ENCODE measurements at regions not wholly inside any gene's neighbourhood (a gene's known extent, or its start where the extent isn't known, plus 50 kb on each side); places are given as distances from the start of the nearest gene placed in this dataset.

- 60 to 100% (median 78%) methylated on average over 1 to 11 of the region's 12 CpGs; no CpG with 5 or more reads in 2 of the 10 experiments for WGBS, 10 experiments
- peaks cover 6 to 16% of the 10 kb centered on the region in 2 donors for H3K4me1 ChIP-seq (replicated peaks in 1 of 2)
- peak in 1 of 8 experiments; percentile 36 for ATAC-seq (replicated peaks in 6 of 8)
- in situ Hi-C loops (cut with MboI; ENCODE audit: low pct_unique_long_range_greater_than_20kb in 2 of 9, low sequenced_read_pairs in 9 of 9, unreplicated experiment in 9 of 9) = no loop called here
- H3K27ac ChIP-seq = no peak overlapping the region
- no peak overlapping the region for H3K4me3 ChIP-seq
Measured at GRCh38 chr15:35838424-35839111, 292.6 kb upstream of the DPH6 start.

- Histone ChIP-seq H3K4me3 (no peak overlapping the region), H3K4me1 (replicated peaks in 1 of 2) (peaks cover 6 to 16% of the 10 kb centered on the region in 2 donors), H3K27ac (no peak overlapping the region)
- ATAC-seq (replicated peaks in 6 of 8) = no peak
- WGBS, 10 experiments = 40 to 100% (median 76%) methylated on average over 1 to 3 of the region's 3 CpGs; no CpG with 5 or more reads in 4 of the 10 experiments
- in situ Hi-C loops (cut with MboI; ENCODE audit: low pct_unique_long_range_greater_than_20kb in 2 of 9, low sequenced_read_pairs in 9 of 9, unreplicated experiment in 9 of 9) = no loop called here
Measured at GRCh38 chr15:35842631-35843030, 296.7 kb upstream of the DPH6 start.

DNA sequence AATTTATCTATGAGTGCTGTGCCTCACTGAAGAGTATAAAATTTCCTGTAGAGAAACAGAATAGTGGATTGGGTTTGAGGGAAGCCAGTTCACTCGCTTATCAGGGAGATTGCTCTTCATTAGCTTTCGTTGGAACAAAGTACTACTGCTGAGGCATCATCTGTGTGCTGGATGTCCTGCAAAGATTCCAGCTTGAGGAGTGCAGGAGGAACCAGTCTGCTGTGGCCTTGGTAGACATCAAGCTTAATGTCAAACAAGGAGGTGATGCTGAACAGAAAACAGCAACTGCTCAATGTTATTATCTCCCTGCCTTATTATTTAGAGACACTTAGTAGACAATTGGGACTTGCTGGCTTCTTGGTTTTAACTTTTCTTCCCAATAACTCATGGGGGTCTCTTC, 297.5 kb upstream of the DPH6 start:
- WGBS, 10 experiments = 17 to 100% (median 83%) methylated on average over 1 to 2 of the region's 2 CpGs; no CpG with 5 or more reads in 4 of the 10 experiments
- peaks cover 6 to 16% of the 10 kb centered on the region in 2 donors for H3K4me1 ChIP-seq (replicated peaks in 1 of 2)
- no peak for ATAC-seq (replicated peaks in 6 of 8)

GRCh38 chr15:35850284-35850683, 304.3 kb upstream of the DPH6 start:
- Histone ChIP-seq H3K27ac (no peak overlapping the region), H3K4me3 (no peak overlapping the region), H3K4me1 (replicated peaks in 1 of 2) (peaks cover 0 to 12% of the 10 kb centered on the region in 2 donors)
- 50 to 100% (median 94%) methylated on average over 1 to 2 of the region's 2 CpGs; no CpG with 5 or more reads in 1 of the 10 experiments for WGBS, 10 experiments
- ATAC-seq (replicated peaks in 6 of 8) = no peak
- in situ Hi-C loops (cut with MboI; ENCODE audit: low pct_unique_long_range_greater_than_20kb in 2 of 9, low sequenced_read_pairs in 9 of 9, unreplicated experiment in 9 of 9) = no loop called here

More for the DNA sequence above, 297.5 kb upstream of the DPH6 start:
- H3K4me3 ChIP-seq = no peak overlapping the region
- in situ Hi-C loops (cut with MboI; ENCODE audit: low pct_unique_long_range_greater_than_20kb in 2 of 9, low sequenced_read_pairs in 9 of 9, unreplicated experiment in 9 of 9) = no loop called here
- no peak overlapping the region for H3K27ac ChIP-seq

GRCh38 chr15:35851491-35851890, 305.5 kb upstream of the DPH6 start:
- ATAC-seq (replicated peaks in 6 of 8) = no peak
- peaks cover 0 to 12% of the 10 kb centered on the region in 2 donors for H3K4me1 ChIP-seq (replicated peaks in 1 of 2)
- no peak overlapping the region for H3K27ac ChIP-seq
- 36 to 100% (median 79%) methylated on average over 1 of the region's 1 CpG; no CpG with 5 or more reads in 2 of the 10 experiments for WGBS, 10 experiments
- H3K4me3 ChIP-seq = no peak overlapping the region
- in situ Hi-C loops (cut with MboI; ENCODE audit: low pct_unique_long_range_greater_than_20kb in 2 of 9, low sequenced_read_pairs in 9 of 9, unreplicated experiment in 9 of 9) = no loop called here

GRCh38 chr15:35852818-35853624, 307.1 kb upstream of the DPH6 start:
- peaks cover 0 to 12% of the 10 kb centered on the region in 2 donors for H3K4me1 ChIP-seq (replicated peaks in 1 of 2)
- in situ Hi-C loops (cut with MboI; ENCODE audit: low pct_unique_long_range_greater_than_20kb in 2 of 9, low sequenced_read_pairs in 9 of 9, unreplicated experiment in 9 of 9) = no loop called here
- H3K4me3 ChIP-seq = no peak overlapping the region
- no peak overlapping the region for H3K27ac ChIP-seq
- WGBS, 10 experiments = 7 to 100% (median 85%) methylated on average over 1 to 6 of the region's 6 CpGs
- no peak for ATAC-seq (replicated peaks in 6 of 8)

GRCh38 chr15:35854316-35854715, 308.4 kb upstream of the DPH6 start:
- 53 to 100% (median 90%) methylated on average over 1 to 3 of the region's 3 CpGs; no CpG with 5 or more reads in 3 of the 10 experiments for WGBS, 10 experiments
- peak in 5 of 8 experiments; percentile 58 to 78 (median 63) for ATAC-seq (replicated peaks in 6 of 8)

DNA sequence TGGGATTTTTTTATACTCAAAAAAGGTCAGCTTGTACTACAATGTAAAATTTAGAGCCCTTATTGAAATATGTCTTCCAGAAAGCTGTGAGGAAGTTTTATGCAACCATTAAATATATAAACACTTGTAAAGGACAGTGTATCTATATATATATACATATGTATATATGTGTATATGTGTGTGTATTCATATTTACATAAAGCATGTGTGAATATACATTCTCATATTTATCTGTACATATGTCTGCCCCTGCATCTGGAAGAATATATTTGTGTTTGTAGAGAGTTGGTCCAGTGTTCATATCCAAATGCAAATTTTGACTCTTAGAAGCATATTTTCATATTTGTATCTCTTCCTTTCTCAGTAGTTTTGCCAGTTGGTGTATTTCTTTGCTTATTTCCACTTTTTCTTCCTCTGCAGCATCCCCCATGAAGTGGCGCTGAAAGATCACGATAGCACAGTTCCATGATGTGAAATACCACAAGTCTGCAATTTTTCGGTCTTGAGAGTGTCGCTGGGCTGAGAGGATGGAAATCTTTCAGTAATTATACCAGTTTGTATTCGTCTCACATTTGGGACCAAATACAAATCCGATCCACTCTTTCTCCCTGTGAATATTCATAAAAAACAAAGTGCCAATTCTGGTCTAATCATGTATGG, 311.7 kb upstream of the DPH6 start:
- Histone ChIP-seq H3K4me3 (no peak overlapping the region), H3K27ac (no peak overlapping the region), H3K4me1 (replicated peaks in 1 of 2) (peaks cover 0 to 12% of the 10 kb centered on the region in 2 donors)
- peak in 1 of 8 experiments; percentile 90 for ATAC-seq (replicated peaks in 6 of 8)
- 10 to 100% (median 87%) methylated on average over 1 to 6 of the region's 6 CpGs; no CpG with 5 or more reads in 1 of the 10 experiments for WGBS, 10 experiments
- in situ Hi-C loops (cut with MboI; ENCODE audit: low pct_unique_long_range_greater_than_20kb in 2 of 9, low sequenced_read_pairs in 9 of 9, unreplicated experiment in 9 of 9) = no loop called here

More at GRCh38 chr15:35854316-35854715, 308.4 kb upstream of the DPH6 start:
- in situ Hi-C loops (cut with MboI; ENCODE audit: low pct_unique_long_range_greater_than_20kb in 2 of 9, low sequenced_read_pairs in 9 of 9, unreplicated experiment in 9 of 9) = no loop called here
- Histone ChIP-seq H3K4me3 (no peak overlapping the region), H3K4me1 (replicated peaks in 1 of 2) (peaks cover 0 to 12% of the 10 kb centered on the region in 2 donors), H3K27ac (no peak overlapping the region)

- H3K27ac ChIP-seq = no peak overlapping the region
- H3K4me1 ChIP-seq (replicated peaks in 1 of 2) = peaks cover 0 to 11% of the 10 kb centered on the region in 2 donors
- no peak for ATAC-seq (replicated peaks in 6 of 8)
- H3K4me3 ChIP-seq = no peak overlapping the region
- in situ Hi-C loops (cut with MboI; ENCODE audit: low pct_unique_long_range_greater_than_20kb in 2 of 9, low sequenced_read_pairs in 9 of 9, unreplicated experiment in 9 of 9) = no loop called here
- 20 to 92% (median 71%) methylated on average over 1 to 3 of the region's 3 CpGs; no CpG with 5 or more reads in 1 of the 10 experiments for WGBS, 10 experiments
Measured at GRCh38 chr15:35858707-35859106, 312.7 kb upstream of the DPH6 start.

- Histone ChIP-seq H3K27ac (no peak overlapping the region), H3K4me1 (replicated peaks in 1 of 2) (no peaks in the 10 kb centered on the region), H3K4me3 (no peak overlapping the region)
- in situ Hi-C loops (cut with MboI; ENCODE audit: low pct_unique_long_range_greater_than_20kb in 2 of 9, low sequenced_read_pairs in 9 of 9, unreplicated experiment in 9 of 9) = no loop called here
- WGBS, 10 experiments = 79 to 100% (median 100%) methylated on average over 1 to 2 of the region's 2 CpGs
- ATAC-seq (replicated peaks in 6 of 8) = no peak
Measured at GRCh38 chr15:35863655-35864054, 317.7 kb upstream of the DPH6 start.

DNA sequence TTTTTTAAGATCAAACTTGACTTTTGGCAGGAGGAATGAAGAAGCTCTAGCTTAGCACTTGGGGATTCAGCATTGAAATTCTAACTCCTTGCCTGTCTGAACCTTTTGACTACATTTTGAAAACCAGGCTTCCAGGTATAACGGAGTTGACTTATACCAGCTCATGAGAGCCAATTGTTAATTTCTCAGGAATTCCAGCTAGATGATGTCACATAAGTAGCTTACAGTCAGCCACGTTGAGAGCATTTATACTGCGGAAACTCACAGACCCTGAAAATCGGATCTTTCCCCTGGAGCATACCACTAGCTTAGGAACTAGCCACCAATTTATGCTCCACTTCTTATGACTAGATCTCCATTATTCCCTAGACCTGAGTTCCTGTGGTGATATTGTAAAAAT, 321.4 kb upstream of the DPH6 start:
- ATAC-seq (replicated peaks in 6 of 8) = no peak
- H3K4me3 ChIP-seq = no peak overlapping the region

GRCh38 chr15:35871282-35871681, 325.3 kb upstream of the DPH6 start:
- Histone ChIP-seq H3K4me3 (no peak overlapping the region), H3K4me1 (replicated peaks in 1 of 2) (no peaks in the 10 kb centered on the region), H3K27ac (no peak overlapping the region)
- no peak for ATAC-seq (replicated peaks in 6 of 8)
- WGBS, 10 experiments = 71 to 100% (median 100%) methylated on average over 1 of the region's 1 CpG; no CpG with 5 or more reads in 6 of the 10 experiments
- in situ Hi-C loops (cut with MboI; ENCODE audit: low pct_unique_long_range_greater_than_20kb in 2 of 9, low sequenced_read_pairs in 9 of 9, unreplicated experiment in 9 of 9) = no loop called here

More for the DNA sequence above, 321.4 kb upstream of the DPH6 start:
- Histone ChIP-seq H3K4me1 (replicated peaks in 1 of 2) (no peaks in the 10 kb centered on the region), H3K27ac (no peak overlapping the region)
- 50 to 100% (median 89%) methylated on average over 1 to 4 of the region's 4 CpGs; no CpG with 5 or more reads in 1 of the 10 experiments for WGBS, 10 experiments
- in situ Hi-C loops (cut with MboI; ENCODE audit: low pct_unique_long_range_greater_than_20kb in 2 of 9, low sequenced_read_pairs in 9 of 9, unreplicated experiment in 9 of 9) = no loop called here

- Histone ChIP-seq H3K4me3 (no peak overlapping the region), H3K27ac (no peak overlapping the region), H3K4me1 (replicated peaks in 1 of 2) (no peaks in the 10 kb centered on the region)
- 88 to 100% (median 100%) methylated on average over 1 to 3 of the region's 3 CpGs; no CpG with 5 or more reads in 4 of the 10 experiments for WGBS, 10 experiments
- in situ Hi-C loops (cut with MboI; ENCODE audit: low pct_unique_long_range_greater_than_20kb in 2 of 9, low sequenced_read_pairs in 9 of 9, unreplicated experiment in 9 of 9) = no loop called here
- ATAC-seq (replicated peaks in 6 of 8) = no peak
Measured at GRCh38 chr15:35871812-35872211, 325.8 kb upstream of the DPH6 start.
